GM18867 (cell line): ENCODE measurements at regions not wholly inside any gene's neighbourhood (a gene's known extent, or its start where the extent isn't known, plus 50 kb on each side); places are given as distances from the start of the nearest gene placed in this dataset.

Experiments used
- ATAC-seq: cut with Tn5 transposase; IDR thresholded peaks from one replicate; pipeline ENCODE4 v1.9.1; 2021; ENCODE audit warnings: mild to moderate bottlenecking, moderate library complexity; ENCODE audit not compliant: unreplicated experiment

GRCh38 chr7:18401757-18402156, 93.8 kb upstream of the HDAC9 start:
- no peak for ATAC-seq

- ATAC-seq = no peak
These were observed 92.9 kb upstream of the HDAC9 start for GRCh38 chr7:18402488-18403183.

- no peak for ATAC-seq
These were observed 89.8 kb upstream of the HDAC9 start for GRCh38 chr7:18405726-18406125.

GRCh38 chr7:18407385-18407784, 88.2 kb upstream of the HDAC9 start:
- ATAC-seq = no peak

GRCh38 chr7:18408461-18408860, 87.1 kb upstream of the HDAC9 start:
- ATAC-seq = no peak

- no peak for ATAC-seq
These were observed 86.7 kb upstream of the HDAC9 start for GRCh38 chr7:18408868-18409267.

- ATAC-seq = no peak
These were observed 82.1 kb upstream of the HDAC9 start for GRCh38 chr7:18413447-18413846.

GRCh38 chr7:18414885-18415284, 80.7 kb upstream of the HDAC9 start:
- no peak for ATAC-seq

GRCh38 chr7:18416988-18417387, 78.6 kb upstream of the HDAC9 start:
- no peak for ATAC-seq

- no peak for ATAC-seq
These were observed 76.1 kb upstream of the HDAC9 start for GRCh38 chr7:18419456-18419855.

GRCh38 chr7:18420108-18420507, 75.4 kb upstream of the HDAC9 start:
- ATAC-seq = no peak

- no peak for ATAC-seq
These were observed 74.8 kb upstream of the HDAC9 start for GRCh38 chr7:18420748-18421147.

GRCh38 chr7:18421297-18422002, 74.1 kb upstream of the HDAC9 start:
- ATAC-seq = peak; percentile 59

- ATAC-seq = no peak
These were observed 70.3 kb upstream of the HDAC9 start for GRCh38 chr7:18425227-18425626.

- ATAC-seq = no peak
These were observed 69.6 kb upstream of the HDAC9 start for GRCh38 chr7:18425838-18426445.

- no peak for ATAC-seq
These were observed 68.9 kb upstream of the HDAC9 start for GRCh38 chr7:18426564-18427226.

GRCh38 chr7:18429547-18429946, 66.0 kb upstream of the HDAC9 start:
- ATAC-seq = no peak

GRCh38 chr7:18430810-18431209, 64.7 kb upstream of the HDAC9 start:
- ATAC-seq = no peak

GRCh38 chr7:18434171-18434570, 61.4 kb upstream of the HDAC9 start:
- no peak for ATAC-seq

GRCh38 chr7:18437101-18437500, 58.4 kb upstream of the HDAC9 start:
- no peak for ATAC-seq

GRCh38 chr7:18440934-18441333, 54.6 kb upstream of the HDAC9 start:
- no peak for ATAC-seq

- ATAC-seq = no peak
These were observed 50.7 kb upstream of the HDAC9 start for GRCh38 chr7:18444826-18445225.
